SK-MEL-5 (cell line): ENCODE measurements at regions not wholly inside any gene's neighbourhood (a gene's known extent, or its start where the extent isn't known, plus 50 kb on each side); places are given as distances from the start of the nearest gene placed in this dataset.

Experiments used
- DNase-seq: peaks from one replicate; pipeline ENCODE4 v3.0.0-alpha.2; 2016; ENCODE audit warnings: low read depth, low spot score
- in situ Hi-C: cut with HindIII; loops from 2 replicates; pipeline ENCODE4 v1.10.0; 2016; ENCODE audit warnings: low sequenced_read_pairs, high pct_unique_total_duplicates, low pct_unique_long_range_greater_than_20kb

DNA sequence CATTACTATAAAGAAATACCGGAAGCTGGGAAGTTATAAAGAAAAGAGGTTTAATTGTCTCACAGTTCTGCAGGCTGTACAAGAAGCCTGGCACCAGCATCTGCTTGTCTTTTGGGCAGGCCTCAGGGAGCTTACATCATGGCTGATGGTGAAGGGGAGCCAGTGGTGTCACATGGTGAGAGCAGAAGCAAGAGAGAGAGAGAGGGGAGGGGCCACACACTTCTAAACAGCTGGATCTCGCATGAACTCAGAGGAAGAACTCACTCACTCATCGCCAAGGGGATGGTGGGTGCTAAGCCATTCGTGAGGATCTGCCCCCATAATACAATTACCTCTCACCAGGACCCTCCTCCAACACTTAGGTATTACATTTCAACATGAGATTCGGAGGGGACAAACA is 51.8 kb upstream of the ANKRD34C start:
- in situ Hi-C loops, result no loop called here
- no peak for DNase-seq

DNA sequence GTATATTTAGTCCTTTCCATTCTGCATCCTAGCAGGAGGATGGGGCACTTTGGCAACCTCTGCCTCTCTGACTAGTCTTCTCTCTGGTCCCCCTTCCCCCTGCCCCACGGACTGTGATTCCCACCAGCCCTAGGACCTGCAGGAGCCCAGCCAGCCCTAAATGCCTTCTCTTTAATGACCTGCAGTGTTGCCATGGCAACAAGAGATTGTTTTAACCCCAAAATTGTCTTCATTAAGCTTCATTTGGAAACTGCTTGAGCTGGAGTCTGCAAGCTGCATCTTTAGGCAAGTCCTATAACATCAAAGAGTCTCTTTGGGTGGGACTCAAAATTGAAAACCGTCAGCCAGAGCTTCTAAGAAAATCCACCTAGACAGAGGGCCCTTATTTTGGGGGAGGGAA is 59.7 kb upstream of the ANKRD34C start:
- DNase-seq, result no peak
- in situ Hi-C loops, result no loop called here

DNA sequence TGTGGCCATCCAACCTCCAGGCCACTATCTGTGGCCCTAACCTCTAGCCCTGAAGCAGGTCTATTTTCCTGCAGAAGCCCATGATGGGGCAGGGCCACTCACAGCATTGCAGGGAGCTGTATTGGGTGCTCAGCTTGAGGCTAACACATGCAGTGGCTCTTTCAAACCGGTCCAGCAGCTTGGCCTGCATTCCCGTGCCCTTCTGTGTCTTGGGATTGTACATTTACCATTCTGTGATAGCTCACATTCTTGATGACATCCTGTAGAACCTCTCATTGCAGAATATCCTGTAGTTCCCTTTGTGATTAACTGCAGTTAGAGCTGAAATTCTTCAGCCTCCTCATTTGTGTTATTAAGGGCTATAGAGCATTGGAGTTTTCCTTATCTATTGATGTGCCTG is 60.8 kb upstream of the ANKRD34C start:
- in situ Hi-C loops, result no loop called here
- no peak for DNase-seq

DNA sequence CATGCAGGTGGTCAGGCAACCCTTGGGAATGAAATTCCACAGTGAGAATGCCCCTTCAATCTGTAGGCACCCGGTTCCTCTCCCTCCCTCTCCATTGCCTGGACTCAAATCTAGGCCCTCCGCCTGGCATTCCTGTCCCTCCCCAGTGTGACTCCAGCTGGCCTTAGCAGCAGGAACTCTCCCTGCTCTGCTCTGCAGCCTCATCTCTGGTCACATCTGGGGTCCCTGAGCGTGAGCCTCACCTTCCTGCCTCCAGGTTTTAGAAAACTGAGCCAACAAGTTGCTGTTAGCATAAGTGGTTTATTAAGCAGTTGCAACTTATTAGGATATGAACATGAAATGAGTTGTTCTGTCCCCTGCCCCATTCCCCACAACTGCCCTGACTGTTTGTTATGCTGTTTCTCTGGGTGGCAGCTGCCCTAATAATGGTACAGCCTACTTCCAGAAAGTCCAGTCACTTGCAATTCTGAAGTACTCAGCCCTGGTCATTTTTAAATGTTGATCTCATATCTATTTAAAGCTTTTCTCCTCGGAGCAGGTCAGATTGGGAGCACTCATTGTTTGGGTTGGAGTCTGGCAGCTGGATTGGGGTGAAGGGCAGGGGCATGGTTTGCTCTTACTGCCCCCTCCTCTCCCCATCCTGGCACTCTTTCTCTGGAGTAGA is 63.0 kb upstream of the ANKRD34C start:
- in situ Hi-C loops, result no loop called here
- DNase-seq, result no peak

DNA sequence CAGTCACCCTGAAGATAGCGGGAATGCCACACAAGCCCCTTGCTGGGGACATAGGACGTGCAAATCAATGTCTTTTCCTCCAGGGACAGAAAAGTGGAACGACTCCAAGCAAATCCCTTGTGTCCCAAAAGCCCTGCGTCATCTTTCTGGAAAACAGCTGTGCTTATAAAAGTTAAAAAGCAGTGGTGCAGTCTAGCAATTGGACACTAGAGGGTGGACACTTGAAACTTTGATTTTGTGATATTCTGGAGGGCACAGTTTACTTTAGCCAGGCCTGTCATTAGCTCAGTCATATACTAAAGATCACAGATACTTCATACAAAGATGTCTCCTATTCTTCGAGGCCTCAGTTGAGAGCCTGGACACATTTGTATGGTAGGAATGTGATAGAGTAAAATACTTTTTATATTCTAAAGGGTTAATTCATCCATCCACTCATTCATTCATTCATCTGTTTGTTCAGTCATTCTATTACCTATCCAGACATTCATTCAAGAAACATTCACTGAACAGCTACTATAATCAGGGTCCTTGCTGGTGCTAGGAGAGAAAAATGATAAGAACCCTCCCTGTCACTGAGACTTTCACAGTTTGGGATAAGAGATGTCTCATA is 63.8 kb upstream of the ANKRD34C start:
- DNase-seq, result peak; percentile 67
- in situ Hi-C loops, result no loop called here

DNA sequence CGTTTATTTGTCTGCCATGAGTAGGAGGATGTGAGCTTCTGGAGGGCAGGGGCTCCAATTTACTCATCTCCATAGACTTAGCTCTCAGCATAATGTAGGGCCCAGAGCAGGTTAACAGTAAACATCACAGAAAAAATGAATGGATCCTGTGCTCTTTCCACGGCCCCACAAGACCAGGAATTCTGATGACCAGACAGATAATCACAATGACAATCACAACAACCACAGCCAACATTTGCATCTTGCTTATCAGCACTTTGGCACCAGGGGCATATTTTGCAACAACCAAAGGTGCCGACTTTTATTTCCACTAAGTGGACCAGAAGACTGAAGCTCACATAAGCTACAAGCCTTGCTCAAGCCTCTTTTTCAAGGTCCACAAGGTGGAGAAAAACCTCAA is 68.9 kb upstream of the ANKRD34C start:
- DNase-seq, result no peak
- in situ Hi-C loops, result no loop called here

DNA sequence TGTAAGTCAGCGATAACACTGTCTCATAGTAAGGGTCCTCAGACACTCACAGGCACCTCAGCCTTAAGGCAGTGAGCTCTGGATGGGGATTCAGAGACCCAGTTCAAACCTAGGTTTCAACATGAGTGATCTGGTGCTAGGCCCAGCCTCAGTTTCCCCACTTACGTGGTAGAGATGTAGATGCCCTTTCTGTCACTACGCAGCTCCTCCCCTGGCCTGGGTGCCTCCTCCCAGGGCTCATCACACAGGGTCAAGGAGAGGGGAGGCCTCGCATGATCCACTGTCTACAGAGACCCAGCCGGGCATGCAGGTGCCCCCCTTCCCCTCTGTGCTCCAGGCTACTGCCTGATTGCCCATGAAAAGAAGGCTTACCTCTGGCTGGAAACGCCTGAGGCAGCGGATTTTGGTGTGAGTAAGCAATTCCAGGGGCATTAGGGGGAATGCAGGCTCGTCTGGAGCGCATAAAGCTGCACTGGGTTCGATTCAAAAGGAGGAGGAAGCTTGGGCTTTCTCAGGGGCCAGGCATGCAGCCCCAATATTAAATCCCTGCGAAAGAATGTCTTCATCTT is 69.8 kb upstream of the ANKRD34C start:
- in situ Hi-C loops, result no loop called here

DNA sequence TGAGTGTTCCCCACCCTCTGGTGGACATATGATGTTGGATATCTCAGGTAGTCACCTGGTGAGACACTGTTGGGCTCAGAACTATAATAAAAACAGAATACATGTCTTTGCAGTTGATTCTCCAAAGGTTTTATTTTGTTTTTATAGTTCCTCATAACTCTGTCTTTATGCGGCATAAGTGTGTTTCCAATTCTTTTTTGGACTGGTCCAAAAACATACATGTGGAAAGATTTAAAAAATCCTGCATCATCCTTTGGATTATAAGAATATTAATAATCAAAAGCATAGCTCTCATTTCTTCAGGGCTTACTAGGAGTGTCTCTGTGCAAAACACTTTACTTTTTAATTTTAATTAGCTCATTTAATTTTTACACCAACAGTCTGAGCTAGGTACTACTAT is 71.0 kb upstream of the ANKRD34C start:
- DNase-seq, result no peak
- in situ Hi-C loops, result no loop called here

More for the DNA sequence above, 69.8 kb upstream of the ANKRD34C start:
- DNase-seq, result no peak

DNA sequence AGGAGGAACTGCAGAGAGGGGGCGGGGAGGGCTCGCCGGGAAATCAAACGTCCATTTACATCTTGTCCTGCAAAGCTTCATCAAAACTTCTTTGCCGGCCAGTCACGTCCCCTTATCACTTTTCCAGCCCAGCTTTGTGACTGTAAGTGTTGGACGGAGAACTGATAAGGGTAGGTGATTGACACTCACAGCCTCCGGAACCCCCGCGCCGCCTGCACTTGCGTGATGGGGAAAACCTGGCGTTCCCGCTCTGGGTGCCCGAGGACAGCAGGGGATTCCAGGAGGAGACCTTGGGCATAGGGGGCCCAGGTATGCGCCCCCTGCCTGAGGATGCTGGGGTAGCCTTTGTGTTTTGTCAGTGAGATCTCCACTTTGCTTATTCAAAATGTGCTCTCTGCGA is 72.8 kb upstream of the ANKRD34C start:
- in situ Hi-C loops, result no loop called here
- DNase-seq, result no peak

DNA sequence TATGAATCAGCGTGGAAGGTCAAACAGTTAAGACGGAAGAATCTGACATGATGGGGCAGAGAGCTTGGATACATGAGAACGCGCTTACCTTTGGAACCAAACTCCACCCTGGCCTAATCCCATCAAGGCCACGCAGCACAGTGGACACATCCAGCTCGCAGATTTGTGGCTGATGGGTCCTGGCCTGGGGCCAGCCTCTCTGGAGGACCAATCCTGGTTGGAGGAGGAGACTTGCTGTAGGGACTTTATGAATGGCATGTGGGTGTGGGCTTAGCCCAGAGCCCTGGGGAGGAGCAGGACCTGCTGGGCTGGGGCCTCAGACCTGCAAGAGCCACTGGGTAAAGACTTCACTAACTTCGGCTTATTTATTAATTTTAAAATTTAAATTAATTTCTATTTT is 73.4 kb upstream of the ANKRD34C start:
- no peak for DNase-seq
- in situ Hi-C loops, result no loop called here

DNA sequence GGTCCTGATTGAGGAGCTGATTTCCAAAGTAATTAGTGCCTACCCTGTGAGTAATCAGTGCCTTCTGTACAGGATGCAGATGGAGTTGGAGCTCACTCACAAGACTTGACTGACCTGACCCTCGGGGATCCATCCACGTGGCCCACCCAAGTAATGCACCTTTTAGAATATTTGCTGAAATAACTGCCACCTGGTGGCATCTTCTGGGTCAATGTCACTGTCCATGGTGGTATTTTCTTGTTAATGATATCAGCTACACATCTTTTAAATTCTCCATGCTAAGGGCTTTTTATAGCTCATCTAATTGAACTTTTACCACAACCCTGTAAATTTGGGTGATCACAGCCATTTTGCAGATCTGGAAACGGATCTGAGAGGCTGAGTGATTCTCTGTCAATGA is 74.3 kb upstream of the ANKRD34C start:
- no peak for DNase-seq
- in situ Hi-C loops, result no loop called here

DNA sequence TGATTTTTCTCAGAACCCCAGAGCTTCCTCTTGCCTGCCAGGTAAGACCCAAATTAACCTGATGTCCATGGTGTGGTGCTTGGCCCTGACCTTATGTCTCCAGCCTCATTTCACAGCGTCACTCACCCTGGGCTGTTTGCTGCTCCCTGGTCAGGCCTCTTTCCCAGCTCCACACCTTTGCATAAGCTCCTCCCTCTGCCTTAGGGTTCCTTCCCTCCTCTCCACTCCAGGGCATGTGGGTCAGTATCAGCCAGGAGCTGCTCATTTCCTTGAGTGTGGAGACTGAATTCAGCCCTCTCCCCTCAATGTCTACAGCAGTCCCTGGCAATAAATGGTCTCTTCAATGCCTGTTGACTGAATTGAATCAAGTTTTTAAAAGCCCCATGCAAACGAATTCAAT is 75.6 kb upstream of the ANKRD34C start:
- in situ Hi-C loops, result no loop called here
- no peak for DNase-seq

DNA sequence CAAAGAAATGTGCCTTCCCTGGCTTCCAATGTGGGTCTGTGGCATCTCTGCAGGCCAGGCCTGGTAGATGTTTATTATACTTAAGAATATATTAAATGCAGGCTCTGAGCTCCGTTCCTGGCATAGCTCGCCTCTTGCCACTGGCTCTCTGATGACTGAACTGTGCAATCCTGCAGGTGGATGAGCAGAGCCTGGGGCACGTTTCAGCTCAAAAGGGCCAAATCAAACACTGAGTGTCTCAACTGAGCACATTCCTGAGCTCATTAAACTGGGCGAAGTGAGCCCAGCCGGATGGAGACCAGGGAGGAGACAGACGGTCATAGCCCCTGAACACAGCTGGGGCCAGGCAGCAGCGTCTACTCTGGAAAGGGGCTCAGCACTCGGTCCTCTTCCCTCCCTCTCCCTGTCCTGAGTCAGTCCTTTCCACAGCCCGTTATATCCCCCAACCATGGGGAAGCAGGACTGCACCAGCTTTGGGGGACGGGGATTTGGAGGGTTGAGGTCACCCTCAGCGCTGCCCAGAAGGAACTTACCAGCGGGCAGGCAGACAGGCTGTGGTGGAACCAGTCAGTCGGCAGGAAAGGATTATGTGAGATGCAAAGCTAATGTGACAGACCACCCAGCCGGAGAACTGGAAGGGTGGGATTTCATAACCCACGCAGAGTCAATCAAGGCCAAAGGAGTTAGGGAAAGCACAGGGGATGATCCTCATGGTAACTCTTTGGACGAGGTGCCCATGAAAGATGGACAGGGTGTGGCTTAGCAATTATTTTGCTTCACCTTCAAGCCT is 77.4 kb upstream of the ANKRD34C start:
- no peak for DNase-seq
- in situ Hi-C loops, result no loop called here

DNA sequence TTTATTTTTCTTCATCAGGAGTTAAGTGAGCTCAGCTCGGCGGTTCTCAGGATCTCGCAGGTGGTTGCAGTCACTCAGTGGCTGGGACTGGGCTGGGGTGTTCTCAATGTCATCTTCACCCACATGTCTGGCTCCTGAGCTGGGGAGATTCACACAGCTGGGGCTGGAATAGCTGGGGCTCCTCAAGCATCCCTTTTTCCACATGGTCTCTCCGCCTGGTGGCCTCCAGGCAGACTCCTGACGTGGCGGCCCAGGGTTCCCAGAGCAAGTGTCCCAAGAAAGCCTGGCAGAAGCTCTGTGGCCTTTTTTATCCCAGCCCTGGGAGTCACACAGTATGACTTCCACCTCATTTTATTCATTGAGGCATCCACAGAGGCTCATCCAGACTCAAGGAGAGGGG is 84.1 kb upstream of the ANKRD34C start:
- DNase-seq, result no peak
- in situ Hi-C loops, result loop anchor here (25.0 kb wide), 1 partner anchor 161 kb away; no protein-coding TSS in a partner anchor

DNA sequence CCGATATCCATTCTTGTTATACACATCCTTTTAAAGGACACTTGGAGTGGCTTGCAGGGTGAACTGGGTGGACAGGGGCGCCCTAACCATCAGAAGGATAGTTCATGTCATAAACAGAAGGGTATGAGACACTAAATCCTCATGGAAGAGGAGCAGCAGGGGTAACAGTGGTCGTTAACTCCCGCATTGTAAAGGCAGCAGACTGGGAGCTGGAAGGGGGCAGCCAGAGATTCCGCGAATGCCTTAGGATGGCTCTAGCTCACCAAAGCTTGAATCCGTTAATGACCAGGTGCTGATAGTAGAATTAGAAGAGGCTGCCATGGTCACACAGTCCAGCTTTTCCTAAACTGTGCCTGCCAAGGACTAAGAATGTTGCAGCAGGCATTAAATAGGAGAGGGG is 85.2 kb upstream of the ANKRD34C start:
- in situ Hi-C loops, result loop anchor here (25.0 kb wide), 1 partner anchor 160 kb away; no protein-coding TSS in a partner anchor
- DNase-seq, result no peak

DNA sequence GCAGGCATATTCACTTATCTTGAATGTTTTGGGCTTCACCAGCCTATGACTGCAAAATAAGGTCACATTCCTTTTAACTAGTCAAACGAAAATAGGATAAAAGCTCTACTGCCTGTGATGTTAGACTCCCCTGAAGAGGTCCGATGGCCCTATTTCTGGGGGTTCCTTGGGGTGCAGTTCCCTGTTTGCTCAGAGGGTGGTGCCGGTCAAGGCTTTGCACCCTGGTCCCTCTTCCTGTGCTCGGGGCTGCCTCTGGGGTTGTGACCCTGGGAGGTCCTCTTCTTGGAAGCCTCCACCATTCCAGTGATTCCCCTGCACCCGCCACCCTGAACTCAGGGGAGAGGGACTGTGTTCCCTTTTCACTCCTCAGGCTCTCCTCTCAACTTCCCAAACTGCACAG is 86.7 kb upstream of the ANKRD34C start:
- no peak for DNase-seq
- in situ Hi-C loops, result loop anchor here (25.0 kb wide), 1 partner anchor 159 kb away; no protein-coding TSS in a partner anchor

DNA sequence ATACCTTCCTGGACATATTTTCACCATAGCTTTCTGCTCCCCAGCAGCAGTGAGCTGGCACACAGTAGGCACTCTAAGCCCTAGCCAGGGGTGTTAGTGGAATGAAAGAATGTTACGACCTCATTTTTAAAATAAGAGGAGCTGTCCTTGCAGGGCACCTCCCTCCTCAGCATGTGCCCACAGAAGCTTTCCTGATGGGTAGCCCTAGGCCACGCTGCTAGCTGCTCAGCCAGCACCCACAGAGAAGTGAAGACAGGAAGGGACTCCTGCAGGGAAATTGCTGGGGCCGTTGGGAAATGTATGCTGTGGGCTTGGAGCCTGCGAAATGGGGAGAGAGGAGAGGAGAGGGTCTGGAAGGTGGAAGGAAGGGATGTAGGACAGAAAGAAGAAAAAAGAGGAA is 87.3 kb upstream of the ANKRD34C start:
- in situ Hi-C loops, result loop anchor here (25.0 kb wide), 1 partner anchor 158 kb away; no protein-coding TSS in a partner anchor
- DNase-seq, result no peak

DNA sequence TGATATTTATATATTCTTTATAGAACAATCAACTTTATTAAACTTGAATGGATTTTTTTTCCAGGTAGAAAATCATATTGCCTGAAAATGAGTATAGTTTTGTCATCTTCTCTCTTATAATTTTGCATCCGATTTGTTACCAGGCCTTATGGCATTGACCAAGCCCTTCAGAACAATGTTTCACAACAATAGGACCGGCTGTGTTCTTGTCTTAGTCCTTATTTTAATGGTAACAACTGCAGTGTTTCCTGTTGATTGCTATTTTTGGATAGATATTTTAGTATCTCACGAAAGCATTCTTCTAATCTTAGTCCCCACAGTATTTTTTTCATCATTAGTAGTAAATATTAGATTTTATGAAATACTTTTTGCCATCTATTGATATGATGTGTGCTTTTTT is 88.1 kb upstream of the ANKRD34C start:
- DNase-seq, result no peak
- in situ Hi-C loops, result loop anchor here (25.0 kb wide), 1 partner anchor 157 kb away; no protein-coding TSS in a partner anchor
